Aorta (tissue), 5 donors: ENCODE measurements at regions not wholly inside any gene's neighbourhood (a gene's known extent, or its start where the extent isn't known, plus 50 kb on each side); places are given as distances from the start of the nearest gene placed in this dataset.
"Not testable (repeated sequence)": the region's sequence is repeated elsewhere in the genome, so short reads cannot be mapped to it uniquely, and the experiment has no call there.

Source experiments
- ATAC-seq: fragments of 200-7000 bp; cut with Tn5 transposase; one replicate; pipeline ENCODE4 v1.9.1; 2022; ENCODE audit warnings: moderate library complexity; ENCODE audit not compliant: low FRiP score
- DNase-seq, 2 donors: peaks; one replicate each; pipeline ENCODE4 v3.0.0-alpha.2; 2020
- H3K27ac ChIP-seq, 2 donors: one replicate each; pipeline ENCODE4 v1.5.1; 2013; ENCODE audit warnings: low read length in 2 of 2, mild to moderate bottlenecking in 2 of 2, moderate library complexity in 2 of 2, control low read depth in 1 of 2, inconsistent platforms in 1 of 2, low read depth in 1 of 2
- H3K27me3 ChIP-seq, 2 donors: one replicate each; pipeline ENCODE4 v1.6.1; 2013; ENCODE audit warnings: control low read depth in 1 of 2, low read length in 1 of 2, mild to moderate bottlenecking in 1 of 2, moderate library complexity in 1 of 2; ENCODE audit not compliant: insufficient read depth in 2 of 2, control insufficient read depth in 1 of 2
- H3K36me3 ChIP-seq, 2 donors: one replicate each; pipeline ENCODE4 v1.6.1; 2013; ENCODE audit warnings: control low read depth in 1 of 2, low read length in 1 of 2, mild to moderate bottlenecking in 1 of 2; ENCODE audit not compliant: insufficient read depth in 2 of 2, control insufficient read depth in 1 of 2
- H3K4me1 ChIP-seq, 2 donors: one replicate each; pipeline ENCODE4 v1.6.1; 2013; ENCODE audit warnings: low read length in 2 of 2, control low read depth in 1 of 2, mild to moderate bottlenecking in 1 of 2, moderate library complexity in 1 of 2; ENCODE audit not compliant: insufficient read depth in 2 of 2, control insufficient read depth in 1 of 2
- H3K4me3 ChIP-seq, 2 donors: one replicate each; pipeline ENCODE4 v1.5.1; 2013; ENCODE audit warnings: low read length in 2 of 2, control low read depth in 1 of 2, mild to moderate bottlenecking in 1 of 2
- H3K9me3 ChIP-seq: one replicate; pipeline ENCODE4 v1.6.1; 2013; ENCODE audit warnings: mild to moderate bottlenecking, low read length; ENCODE audit not compliant: control insufficient read depth
- WGBS, 2 donors: extraction: QIAGEN DNeasy Blood & Tissue Kit; methylation state at CpG; one replicate each; pipeline ENCODE4 v1.1.7; 2013; 5-methylcytosine and 5-hydroxymethylcytosine counted together
- intact Hi-C, 2 donors: fragments of 100-400 bp; cut with DNase I; formaldehyde crosslinking; loops; one replicate each; pipeline versions ENCODE4 v1.14.2 to v1.15.0; 2022
- donor health status: healthy with polysubstance abuse.
- donor health status: Bipolar disorder and iron deficiency.
- donor health status: DM: no; HTN: no; CAD: no.
- donor health status: DM: no; HTN: no; CAD: no.
- donor health status: DM: yes; HTN: yes; CAD: no.

- intact Hi-C loops, H3K27ac ChIP-seq, H3K27me3 ChIP-seq, ATAC-seq, DNase-seq, H3K9me3 ChIP-seq, H3K36me3 ChIP-seq, H3K4me1 ChIP-seq, H3K4me3 ChIP-seq: not testable (repeated sequence)
- 83 to 88% methylated on average over 23 of the region's 23 CpGs for WGBS, 2 donors
Measured at GRCh38 chr16:88176591-88177180, 206.1 kb upstream of the ZNF469 start.

GRCh38 chr16:88178251-88178650 lies 204.5 kb upstream of the ZNF469 start:
- H3K36me3 ChIP-seq, ATAC-seq, H3K4me1 ChIP-seq, H3K27ac ChIP-seq, H3K4me3 ChIP-seq, H3K9me3 ChIP-seq, intact Hi-C loops, DNase-seq, H3K27me3 ChIP-seq: not testable (repeated sequence)
- WGBS, 2 donors = 85 to 90% methylated on average over 15 of the region's 15 CpGs

GRCh38 chr16:88178896-88179295 lies 203.9 kb upstream of the ZNF469 start:
- H3K27me3 ChIP-seq, H3K36me3 ChIP-seq, H3K9me3 ChIP-seq, H3K4me1 ChIP-seq, DNase-seq, H3K27ac ChIP-seq, H3K4me3 ChIP-seq, ATAC-seq, intact Hi-C loops: not testable (repeated sequence)
- WGBS, 2 donors = 83 to 85% methylated on average over 15 of the region's 15 CpGs

- H3K4me3 ChIP-seq, ATAC-seq, intact Hi-C loops, H3K36me3 ChIP-seq, H3K4me1 ChIP-seq, H3K9me3 ChIP-seq, H3K27ac ChIP-seq, DNase-seq, H3K27me3 ChIP-seq: not testable (repeated sequence)
- WGBS, 2 donors = 87 to 89% methylated on average over 33 of the region's 33 CpGs
Measured at GRCh38 chr16:88182967-88183881, 199.5 kb upstream of the ZNF469 start.

- H3K4me3 ChIP-seq, H3K27ac ChIP-seq, intact Hi-C loops, ATAC-seq, H3K36me3 ChIP-seq, H3K9me3 ChIP-seq, H3K4me1 ChIP-seq, H3K27me3 ChIP-seq, DNase-seq: not testable (repeated sequence)
- 39 to 52% methylated on average over 8 to 11 of the region's 14 CpGs for WGBS, 2 donors
Measured at GRCh38 chr16:88184053-88184452, 198.7 kb upstream of the ZNF469 start.

GRCh38 chr16:88184566-88185355 lies 198.0 kb upstream of the ZNF469 start:
- H3K4me1 ChIP-seq, intact Hi-C loops, H3K4me3 ChIP-seq, H3K9me3 ChIP-seq, H3K27me3 ChIP-seq, H3K27ac ChIP-seq, ATAC-seq, H3K36me3 ChIP-seq: not testable (repeated sequence)
- peak in 1 of 2 donors; percentile 77 for DNase-seq
- WGBS, 2 donors = 77 to 85% methylated on average over 25 to 36 of the region's 36 CpGs

- H3K27me3 ChIP-seq, H3K36me3 ChIP-seq, H3K9me3 ChIP-seq, ATAC-seq, H3K4me1 ChIP-seq, H3K27ac ChIP-seq, H3K4me3 ChIP-seq, DNase-seq, intact Hi-C loops: not testable (repeated sequence)
- WGBS, 2 donors = 95 to 99% methylated on average over 7 to 9 of the region's 9 CpGs
Measured at GRCh38 chr16:88185406-88185805, 197.4 kb upstream of the ZNF469 start.

DNA sequence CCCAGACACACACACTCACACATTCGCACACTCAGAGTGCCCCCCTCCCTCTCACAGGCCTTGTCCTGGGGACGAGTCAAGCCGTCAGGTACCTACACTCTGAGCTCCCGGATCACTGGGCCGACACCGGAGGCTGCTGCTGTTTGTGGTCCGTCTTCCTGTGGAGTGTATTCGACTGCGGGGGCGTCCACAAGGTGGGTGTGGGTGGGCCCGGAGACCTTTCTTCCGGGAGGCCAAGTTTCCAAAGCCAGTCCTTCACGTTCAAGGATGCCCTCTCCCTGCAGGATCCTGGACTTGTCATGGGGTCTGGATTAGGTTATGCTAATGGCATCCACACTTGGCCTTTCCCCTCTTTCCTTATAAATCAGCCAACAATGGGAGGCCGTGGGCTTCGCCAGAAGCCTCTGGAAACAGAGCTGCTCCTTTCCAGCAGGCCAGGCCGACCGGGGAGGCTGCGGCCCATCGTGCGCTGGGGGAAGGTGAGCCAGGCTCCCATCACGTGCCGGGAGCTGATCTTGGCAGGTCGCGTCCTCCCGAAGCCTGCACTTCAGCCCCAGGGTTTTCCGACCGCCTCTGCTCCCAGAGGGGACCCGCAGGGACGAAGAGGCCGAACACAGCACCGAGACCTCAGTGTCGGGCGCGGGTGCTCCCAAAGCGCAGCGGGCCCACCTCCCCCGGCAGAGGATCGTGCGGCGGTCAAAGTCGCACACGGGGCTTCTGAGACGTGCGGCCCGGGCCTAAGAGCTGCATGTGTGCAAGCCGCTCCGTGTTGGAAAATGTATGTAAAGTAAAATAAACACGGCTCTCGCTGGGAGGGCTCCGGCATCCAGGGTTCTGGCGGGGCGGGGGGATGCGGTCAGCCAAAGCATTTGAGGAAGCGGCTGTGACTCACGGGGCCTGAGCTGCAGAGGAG lies 196.5 kb upstream of the ZNF469 start:
- H3K4me3 ChIP-seq, H3K27ac ChIP-seq, H3K4me1 ChIP-seq, DNase-seq, intact Hi-C loops, H3K9me3 ChIP-seq, H3K27me3 ChIP-seq, H3K36me3 ChIP-seq: not testable (repeated sequence)
- ATAC-seq = peak; percentile 26
- 22 to 33% methylated on average over 55 of the region's 55 CpGs for WGBS, 2 donors
